Astrocyte of the spinal cord (primary cell): ENCODE measurements at regions not wholly inside any gene's neighbourhood (a gene's known extent, or its start where the extent isn't known, plus 50 kb on each side); places are given as distances from the start of the nearest gene placed in this dataset.

ENCODE experiments used
- DNase-seq: peaks from one replicate; pipeline ENCODE4 v3.0.0; 2011; ENCODE audit warnings: low read depth, low spot score
- H3K4me3 ChIP-seq: 2 replicates; pipeline ENCODE4 v1.5.1; 2011; ENCODE audit warnings: low read depth, mild to moderate bottlenecking, low read length, moderate library complexity
- CTCF ChIP-seq: IDR thresholded peaks from 2 replicates; pipeline ENCODE4 v1.5.1; 2012; ENCODE audit warnings: low read depth, mild to moderate bottlenecking, low read length, inconsistent platforms
- in situ Hi-C: cut with HindIII; loops from 2 replicates; pipeline ENCODE4 v1.10.0; 2017; ENCODE audit warnings: low sequenced_read_pairs

- no peak overlapping the region for H3K4me3 ChIP-seq
- TF ChIP-seq CTCF: no peak
- in situ Hi-C loops: no loop called here
- peak; percentile 26 for DNase-seq
Measured at GRCh38 chr6:53989504-53989903, 121.7 kb upstream of the MLIP start.

GRCh38 chr6:53992522-53992921 is 118.7 kb upstream of the MLIP start:
- no peak for DNase-seq
- in situ Hi-C loops: no loop called here
- peak; percentile 7 for TF ChIP-seq CTCF
- no peak overlapping the region for H3K4me3 ChIP-seq

- in situ Hi-C loops: no loop called here
- TF ChIP-seq CTCF: no peak
- DNase-seq: no peak
Measured at GRCh38 chr6:53994201-53994600, 117.0 kb upstream of the MLIP start.

GRCh38 chr6:53995935-53996334 is 115.3 kb upstream of the MLIP start:
- no peak for TF ChIP-seq CTCF
- no peak for DNase-seq
- in situ Hi-C loops: no loop called here
- no peak overlapping the region for H3K4me3 ChIP-seq

More at GRCh38 chr6:53994201-53994600, 117.0 kb upstream of the MLIP start:
- no peak overlapping the region for H3K4me3 ChIP-seq

- no peak for TF ChIP-seq CTCF
- H3K4me3 ChIP-seq: no peak overlapping the region
- in situ Hi-C loops: no loop called here
- no peak for DNase-seq
Measured at GRCh38 chr6:53998303-53998702, 112.9 kb upstream of the MLIP start.

GRCh38 chr6:53999088-53999755 is 112.0 kb upstream of the MLIP start:
- in situ Hi-C loops: no loop called here
- no peak overlapping the region for H3K4me3 ChIP-seq

More at GRCh38 chr6:53999088-53999755, 112.0 kb upstream of the MLIP start:
- DNase-seq: no peak
- no peak for TF ChIP-seq CTCF
